ENCODE measurements at regions not wholly inside any gene's neighbourhood (a gene's known extent, or its start where the extent isn't known, plus 50 kb on each side); places are given as distances from the start of the nearest gene placed in this dataset.

DNA sequence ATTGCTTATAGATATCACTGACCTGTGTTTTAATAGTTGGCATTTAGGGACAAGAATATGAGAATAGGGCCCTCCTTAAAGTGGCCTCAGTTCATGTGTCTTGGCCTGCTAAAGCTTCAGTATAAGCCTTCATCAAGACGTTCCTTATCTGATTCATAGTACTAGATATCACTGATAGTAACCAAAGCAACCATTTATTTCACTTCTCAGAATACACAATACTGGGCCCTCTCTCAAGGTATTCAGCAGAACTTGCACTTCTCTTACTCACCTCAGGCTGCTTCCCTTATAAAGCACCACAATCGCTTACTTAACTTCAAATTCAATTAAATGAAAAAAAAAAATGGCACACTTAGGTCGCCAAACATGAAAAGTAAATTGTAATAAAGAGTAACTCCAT is 259.4 kb upstream of the PCDH7 start:
- FAIRE-seq, result no peak
- ChIA-PET POLR2A (no interaction called here), CTCF (ENCODE audit: low intra/inter-chr PET ratio, low total read pairs) (no interaction called here)
- H3K9me3 ChIP-seq (ENCODE audit: low read length), result peaks cover 87% of the 10 kb centered on the region
- no peaks in the 10 kb centered on the region for H3K27me3 ChIP-seq (ENCODE audit: control insufficient read depth in 1 of 2, insufficient read depth in 2 of 2, low read length in 2 of 2)
- WGBS (ENCODE audit: low lambda C conversion rate), result 24% methylated on average over 3 of the region's 3 CpGs
- H3K27ac ChIP-seq (ENCODE audit: extremely low read length, insufficient read depth, low read length), result no peak overlapping the region
- no peaks in the 10 kb centered on the region for H3K36me3 ChIP-seq (replicated peaks in 1 of 2; ENCODE audit: control insufficient read depth in 1 of 2, insufficient read depth in 2 of 2, low read length in 2 of 2)
- H3K79me2 ChIP-seq (ENCODE audit: insufficient read depth, low read length), result no peaks in the 10 kb centered on the region
- ATAC-seq, result no peak
- no peaks in the 10 kb centered on the region for H3K4me1 ChIP-seq (ENCODE audit: insufficient read depth, low read length)
- intact Hi-C loops (cut with micrococcal nuclease; ENCODE audit: unreplicated experiment) (no loop called here), in situ Hi-C loops (cut with HindIII; ENCODE audit: extremely low pct_ligation_motif_present, low pct_unique_long_range_greater_than_20kb) (no loop called here)
- no TSS peak for BruUV-seq (replicated peaks)
- no peaks in the 10 kb centered on the region for H4K20me1 ChIP-seq (ENCODE audit: insufficient read depth, low read length)
- no peak overlapping the region for H3K4me3 ChIP-seq (replicated peaks in 1 of 3; ENCODE audit: insufficient read depth in 1 of 3, low read depth in 2 of 3, low read length in 3 of 3)
- no peak overlapping the region for H3K4me2 ChIP-seq (ENCODE audit: low read depth, low read length)
- no peak overlapping the region for H3K9ac ChIP-seq (ENCODE audit: insufficient read depth, low read depth, low read length)
- no peak overlapping the region for H2AFZ ChIP-seq (ENCODE audit: low read length)
- TF ChIP-seq BCL3 (CRISPR knock-in tag; IDR thresholded peaks at IDR 0.05) (no peak), SOX13 (IDR thresholded peaks at IDR 0.05) (no peak), SOX13 (CRISPR knock-in tag; conservative IDR thresholded peaks at IDR 0.05 in 1 of 2, IDR thresholded peaks at IDR 0.05 in 1 of 2) (no peak), ZSCAN31 (CRISPR knock-in tag; IDR thresholded peaks at IDR 0.05; ENCODE audit: low read depth) (no peak), ZNF101 (CRISPR knock-in tag; IDR thresholded peaks at IDR 0.05; ENCODE audit: borderline replicate concordance, low read depth) (no peak), SKI (IDR thresholded peaks at IDR 0.05; ENCODE audit: partially characterized antibody) (no peak), PITX1 (CRISPR knock-in tag; IDR thresholded peaks at IDR 0.05) (no peak), KDM5A (IDR thresholded peaks at IDR 0.05; ENCODE audit: borderline replicate concordance, low read length) (no peak), ZNF251 (CRISPR knock-in tag; IDR thresholded peaks at IDR 0.05) (no peak), ZSCAN22 (CRISPR knock-in tag; IDR thresholded peaks at IDR 0.05) (no peak)
- no peak for DNase-seq (ENCODE audit: low spot score)
